ENCODE measurements at regions not wholly inside any gene's neighbourhood (a gene's known extent, or its start where the extent isn't known, plus 50 kb on each side); places are given as distances from the start of the nearest gene placed in this dataset.

DNA sequence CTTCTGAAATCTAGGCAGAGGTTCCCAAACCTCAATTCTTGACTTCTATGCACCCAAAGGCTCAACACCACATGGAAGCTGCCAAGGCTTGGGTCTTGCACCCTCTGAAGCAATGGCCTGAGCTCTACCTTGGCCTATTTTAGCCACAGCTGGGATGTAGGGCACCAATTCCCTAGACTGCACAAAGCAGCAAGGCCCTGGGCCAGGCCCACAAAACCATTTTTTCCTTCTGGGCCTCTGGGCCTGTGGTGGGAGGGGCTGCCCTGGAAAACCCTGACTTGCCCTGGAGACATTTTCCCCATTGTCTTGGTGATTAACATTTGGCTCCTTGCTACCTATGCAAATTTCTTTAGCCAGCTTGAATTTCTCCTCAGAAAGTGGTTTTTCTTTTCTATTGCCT lies 315.2 kb downstream of the DCDC2C start:
- TF ChIP-seq EZH2 (IDR thresholded peaks at IDR 0.05; ENCODE audit: borderline replicate concordance, low read depth, low read length, severe bottlenecking) = no peak
- TF ChIP-seq, protein P1, sequence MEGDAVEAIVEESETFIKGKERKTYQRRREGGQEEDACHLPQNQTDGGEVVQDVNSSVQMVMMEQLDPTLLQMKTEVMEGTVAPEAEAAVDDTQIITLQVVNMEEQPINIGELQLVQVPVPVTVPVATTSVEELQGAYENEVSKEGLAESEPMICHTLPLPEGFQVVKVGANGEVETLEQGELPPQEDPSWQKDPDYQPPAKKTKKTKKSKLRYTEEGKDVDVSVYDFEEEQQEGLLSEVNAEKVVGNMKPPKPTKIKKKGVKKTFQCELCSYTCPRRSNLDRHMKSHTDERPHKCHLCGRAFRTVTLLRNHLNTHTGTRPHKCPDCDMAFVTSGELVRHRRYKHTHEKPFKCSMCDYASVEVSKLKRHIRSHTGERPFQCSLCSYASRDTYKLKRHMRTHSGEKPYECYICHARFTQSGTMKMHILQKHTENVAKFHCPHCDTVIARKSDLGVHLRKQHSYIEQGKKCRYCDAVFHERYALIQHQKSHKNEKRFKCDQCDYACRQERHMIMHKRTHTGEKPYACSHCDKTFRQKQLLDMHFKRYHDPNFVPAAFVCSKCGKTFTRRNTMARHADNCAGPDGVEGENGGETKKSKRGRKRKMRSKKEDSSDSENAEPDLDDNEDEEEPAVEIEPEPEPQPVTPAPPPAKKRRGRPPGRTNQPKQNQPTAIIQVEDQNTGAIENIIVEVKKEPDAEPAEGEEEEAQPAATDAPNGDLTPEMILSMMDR (IDR thresholded peaks at IDR 0.05; ENCODE audit: borderline replicate concordance, extremely low read depth, low read length, poor library complexity, severe bottlenecking) = no peak

DNA sequence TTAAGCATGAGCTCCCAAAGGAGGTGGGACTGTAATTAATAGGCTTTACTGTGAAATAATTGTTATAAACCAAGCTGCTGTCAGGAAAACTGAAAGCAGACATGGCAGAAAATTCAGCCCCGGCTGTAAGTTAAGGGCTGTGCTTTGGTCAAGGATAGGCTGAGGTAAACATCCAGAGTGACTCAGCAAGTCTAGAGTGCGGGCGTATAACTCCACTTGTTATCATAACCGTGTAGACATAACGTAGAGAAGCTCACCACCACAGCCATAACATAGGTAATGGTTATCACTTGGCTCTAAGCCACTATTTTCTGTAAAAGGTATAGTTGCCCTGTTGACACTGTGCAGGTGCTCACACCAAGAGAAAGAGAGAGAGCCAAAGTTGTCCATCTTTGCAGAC lies 316.8 kb downstream of the DCDC2C start:
- Histone ChIP-seq H3K4me2 (ENCODE audit: insufficient read depth, low read length) (no peak overlapping the region), H3K36me3 (ENCODE audit: insufficient read depth, low read length) (no peaks in the 10 kb centered on the region), H3K4me1 (ENCODE audit: insufficient read depth, low read length) (no peaks in the 10 kb centered on the region), H3K9me3 (ENCODE audit: insufficient read depth, low read length, severe bottlenecking) (no peaks in the 10 kb centered on the region), H2AFZ (ENCODE audit: low read depth, low read length) (no peak overlapping the region), H4K20me1 (ENCODE audit: insufficient read depth, low read length) (no peaks in the 10 kb centered on the region), H3K4me3 (ENCODE audit: low read depth in 1 of 2, low read length in 2 of 2) (no peak overlapping the region), H3K79me2 (ENCODE audit: insufficient read depth, low read length) (no peaks in the 10 kb centered on the region), H3K27me3 (ENCODE audit: insufficient read depth, low read length, poor library complexity) (no peaks in the 10 kb centered on the region), H3K9ac (ENCODE audit: low read depth, low read length) (no peak overlapping the region), H3K27ac (ENCODE audit: low read length) (no peak overlapping the region)
- ATAC-seq (ENCODE audit: insufficient read depth, low read depth) (no peak), DNase-seq (no peak)
- TF ChIP-seq EZH2 (IDR thresholded peaks at IDR 0.05; ENCODE audit: borderline replicate concordance, low read depth, low read length, severe bottlenecking) = no peak
- TF ChIP-seq, protein P1 (IDR thresholded peaks at IDR 0.05; ENCODE audit: borderline replicate concordance, extremely low read depth, low read length, poor library complexity, severe bottlenecking) = no peak

More for the DNA sequence above, 315.2 kb downstream of the DCDC2C start:
- Histone ChIP-seq H3K4me1 (ENCODE audit: insufficient read depth, low read length) (no peaks in the 10 kb centered on the region), H3K27me3 (ENCODE audit: insufficient read depth, low read length, poor library complexity) (no peaks in the 10 kb centered on the region), H3K9me3 (ENCODE audit: insufficient read depth, low read length, severe bottlenecking) (no peaks in the 10 kb centered on the region), H2AFZ (ENCODE audit: low read depth, low read length) (no peak overlapping the region), H3K4me2 (ENCODE audit: insufficient read depth, low read length) (no peak overlapping the region), H3K79me2 (ENCODE audit: insufficient read depth, low read length) (no peaks in the 10 kb centered on the region), H3K36me3 (ENCODE audit: insufficient read depth, low read length) (no peaks in the 10 kb centered on the region), H3K9ac (ENCODE audit: low read depth, low read length) (no peak overlapping the region), H3K4me3 (ENCODE audit: low read depth in 1 of 2, low read length in 2 of 2) (no peak overlapping the region), H3K27ac (ENCODE audit: low read length) (no peak overlapping the region), H4K20me1 (ENCODE audit: insufficient read depth, low read length) (no peaks in the 10 kb centered on the region)
- DNase-seq = no peak
- ATAC-seq (ENCODE audit: insufficient read depth, low read depth) = no peak

DNA sequence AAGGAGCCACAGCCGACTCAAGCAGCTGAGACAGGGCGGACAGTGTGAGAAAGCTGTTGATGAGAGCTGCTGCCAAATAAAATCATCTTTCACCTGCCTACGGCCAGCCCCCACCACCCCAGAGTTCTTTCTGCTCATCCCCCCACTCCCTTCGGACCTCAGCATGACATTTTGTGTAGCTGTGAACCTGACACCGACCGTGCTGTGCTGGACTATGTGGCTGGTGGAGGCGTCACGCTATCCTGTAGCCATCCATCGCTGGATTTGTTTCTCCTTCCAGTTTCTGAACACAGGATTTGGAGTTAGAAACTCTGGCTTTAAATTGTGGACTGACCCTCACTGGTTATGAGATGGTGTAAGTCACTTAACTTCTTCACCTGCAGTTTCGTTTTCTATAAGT lies 317.3 kb downstream of the DCDC2C start:
- no peak overlapping the region for H3K4me2 ChIP-seq (ENCODE audit: insufficient read depth, low read length)
- no peaks in the 10 kb centered on the region for H4K20me1 ChIP-seq (ENCODE audit: insufficient read depth, low read length)
- TF ChIP-seq, protein P1 (IDR thresholded peaks at IDR 0.05; ENCODE audit: borderline replicate concordance, extremely low read depth, low read length, poor library complexity, severe bottlenecking) = no peak
- no peak for TF ChIP-seq EZH2 (IDR thresholded peaks at IDR 0.05; ENCODE audit: borderline replicate concordance, low read depth, low read length, severe bottlenecking)
- no peak for DNase-seq
- ATAC-seq (ENCODE audit: insufficient read depth, low read depth) = no peak
- no peaks in the 10 kb centered on the region for H3K9me3 ChIP-seq (ENCODE audit: insufficient read depth, low read length, severe bottlenecking)
- no peaks in the 10 kb centered on the region for H3K4me1 ChIP-seq (ENCODE audit: insufficient read depth, low read length)
- H3K79me2 ChIP-seq (ENCODE audit: insufficient read depth, low read length) = no peaks in the 10 kb centered on the region
- no peak overlapping the region for H2AFZ ChIP-seq (ENCODE audit: low read depth, low read length)
- no peak overlapping the region for H3K27ac ChIP-seq (ENCODE audit: low read length)
- H3K9ac ChIP-seq (ENCODE audit: low read depth, low read length) = no peak overlapping the region
- no peak overlapping the region for H3K4me3 ChIP-seq (ENCODE audit: low read depth in 1 of 2, low read length in 2 of 2)
- no peaks in the 10 kb centered on the region for H3K36me3 ChIP-seq (ENCODE audit: insufficient read depth, low read length)
- no peaks in the 10 kb centered on the region for H3K27me3 ChIP-seq (ENCODE audit: insufficient read depth, low read length, poor library complexity)

DNA sequence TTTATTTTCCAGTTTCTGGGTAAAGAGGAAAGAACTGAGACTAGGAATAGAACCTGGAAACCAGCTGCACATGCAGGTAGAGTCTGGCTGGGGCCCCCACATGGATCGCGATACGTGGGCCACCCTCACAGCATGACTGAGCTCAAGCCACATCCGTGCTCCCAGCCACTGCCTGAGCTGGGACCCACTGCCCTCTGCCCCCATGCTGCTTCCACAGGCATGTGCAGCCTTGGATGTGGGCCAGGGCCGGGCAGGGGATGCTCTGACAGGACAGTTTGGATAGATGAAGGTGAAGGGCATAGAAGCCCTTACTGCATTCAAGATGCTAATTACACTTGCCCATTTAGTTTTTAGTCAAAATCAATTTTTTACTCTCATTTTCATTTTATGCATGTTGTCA lies 321.2 kb downstream of the DCDC2C start:
- no peak for TF ChIP-seq EZH2 (IDR thresholded peaks at IDR 0.05; ENCODE audit: borderline replicate concordance, low read depth, low read length, severe bottlenecking)
- TF ChIP-seq, protein P1 (IDR thresholded peaks at IDR 0.05; ENCODE audit: borderline replicate concordance, extremely low read depth, low read length, poor library complexity, severe bottlenecking) = no peak
- no peak overlapping the region for H3K4me2 ChIP-seq (ENCODE audit: insufficient read depth, low read length)
- no peak overlapping the region for H3K27ac ChIP-seq (ENCODE audit: low read length)
- no peaks in the 10 kb centered on the region for H3K9me3 ChIP-seq (ENCODE audit: insufficient read depth, low read length, severe bottlenecking)
- H3K27me3 ChIP-seq (ENCODE audit: insufficient read depth, low read length, poor library complexity) = peaks cover 2% of the 10 kb centered on the region
- H3K36me3 ChIP-seq (ENCODE audit: insufficient read depth, low read length) = no peaks in the 10 kb centered on the region
- H3K79me2 ChIP-seq (ENCODE audit: insufficient read depth, low read length) = no peaks in the 10 kb centered on the region
- no peaks in the 10 kb centered on the region for H3K4me1 ChIP-seq (ENCODE audit: insufficient read depth, low read length)
- DNase-seq (no peak), ATAC-seq (ENCODE audit: insufficient read depth, low read depth) (no peak)
- H4K20me1 ChIP-seq (ENCODE audit: insufficient read depth, low read length) = no peaks in the 10 kb centered on the region
- H3K9ac ChIP-seq (ENCODE audit: low read depth, low read length) = no peak overlapping the region
- no peak overlapping the region for H2AFZ ChIP-seq (ENCODE audit: low read depth, low read length)
- H3K4me3 ChIP-seq (ENCODE audit: low read depth in 1 of 2, low read length in 2 of 2) = no peak overlapping the region

Data from DND-41 (cell line).